Lower lobe of right lung (tissue), 2 donors: ENCODE measurements at regions not wholly inside any gene's neighbourhood (a gene's known extent, or its start where the extent isn't known, plus 50 kb on each side); places are given as distances from the start of the nearest gene placed in this dataset.

Experiments
- ATAC-seq, 2 donors: fragments of 200-7000 bp; cut with Tn5 transposase; one replicate each; pipeline ENCODE4 v1.9.1; 2020 to 2022; ENCODE audit warnings: mild to moderate bottlenecking in 2 of 2, moderate library complexity in 2 of 2
- DNase-seq: peaks from one replicate; pipeline ENCODE4 v3.0.0-alpha.2; 2020
- H3K27ac ChIP-seq: fragments of 200-600 bp; one replicate; pipeline ENCODE4 v1.8.0; 2022
- H3K27me3 ChIP-seq: fragments of 200-600 bp; one replicate; pipeline ENCODE4 v1.8.0; 2022; ENCODE audit warnings: low read depth
- H3K36me3 ChIP-seq: fragments of 200-600 bp; one replicate; pipeline ENCODE4 v1.8.0; 2022; ENCODE audit warnings: mild to moderate bottlenecking
- H3K4me1 ChIP-seq: fragments of 200-600 bp; one replicate; pipeline ENCODE4 v1.8.0; 2022
- H3K4me3 ChIP-seq: fragments of 200-600 bp; one replicate; pipeline ENCODE4 v1.8.0; 2022; ENCODE audit warnings: mild to moderate bottlenecking
- H3K9me3 ChIP-seq: fragments of 200-600 bp; one replicate; pipeline ENCODE4 v1.8.0; 2022
- CTCF ChIP-seq: fragments of 200-600 bp; IDR thresholded peaks from one replicate; pipeline ENCODE4 v1.8.0; 2022; ENCODE audit warnings: antibody characterized with exemption, mild to moderate bottlenecking
- intact Hi-C: fragments of 100-400 bp; cut with DNase I; formaldehyde crosslinking; loops from one replicate; pipeline ENCODE4 v1.11.0; 2022
- donor health status: DM: no; HTN: yes; CAD: no; lungs with severe emphysema.

GRCh38 chr3:107945417-107946094 lies 145.3 kb downstream of the CD47 start:
- Histone ChIP-seq H3K36me3 (no peaks in the 10 kb centered on the region), H3K4me3 (no peak overlapping the region), H3K27me3 (no peaks in the 10 kb centered on the region), H3K9me3 (no peaks in the 10 kb centered on the region), H3K4me1 (no peaks in the 10 kb centered on the region), H3K27ac (no peak overlapping the region)
- intact Hi-C loops: no loop called here
- TF ChIP-seq CTCF: no peak
- DNase-seq: no peak
- no peak for ATAC-seq

GRCh38 chr3:107943786-107944523 lies 146.9 kb downstream of the CD47 start:
- Histone ChIP-seq H3K9me3 (no peaks in the 10 kb centered on the region), H3K27ac (no peak overlapping the region), H3K4me1 (no peaks in the 10 kb centered on the region), H3K27me3 (no peaks in the 10 kb centered on the region), H3K4me3 (no peak overlapping the region), H3K36me3 (no peaks in the 10 kb centered on the region)
- no peak for TF ChIP-seq CTCF
- DNase-seq (no peak), ATAC-seq (no peak)
- intact Hi-C loops: no loop called here

- intact Hi-C loops: no loop called here
- Histone ChIP-seq H3K9me3 (no peaks in the 10 kb centered on the region), H3K36me3 (no peaks in the 10 kb centered on the region), H3K4me1 (no peaks in the 10 kb centered on the region), H3K27ac (no peak overlapping the region), H3K27me3 (no peaks in the 10 kb centered on the region), H3K4me3 (no peak overlapping the region)
- no peak for ATAC-seq
- DNase-seq: no peak
- no peak for TF ChIP-seq CTCF
Measured at GRCh38 chr3:107942951-107943749, 147.7 kb downstream of the CD47 start.

- intact Hi-C loops: no loop called here
- ATAC-seq (no peak), DNase-seq (no peak)
- no peak for TF ChIP-seq CTCF
- Histone ChIP-seq H3K36me3 (no peaks in the 10 kb centered on the region), H3K4me3 (no peak overlapping the region), H3K9me3 (no peaks in the 10 kb centered on the region), H3K4me1 (no peaks in the 10 kb centered on the region), H3K27me3 (no peaks in the 10 kb centered on the region), H3K27ac (no peak overlapping the region)
Measured at GRCh38 chr3:107942244-107942643, 148.6 kb downstream of the CD47 start.

GRCh38 chr3:107939691-107940442 lies 151.0 kb downstream of the CD47 start:
- no peaks in the 10 kb centered on the region for H3K4me1 ChIP-seq
- no peaks in the 10 kb centered on the region for H3K9me3 ChIP-seq
- no peak overlapping the region for H3K27ac ChIP-seq
- no peak for ATAC-seq
- no peak for DNase-seq
- TF ChIP-seq CTCF: no peak
- no peaks in the 10 kb centered on the region for H3K36me3 ChIP-seq
- no peak overlapping the region for H3K4me3 ChIP-seq
- intact Hi-C loops: no loop called here
- no peaks in the 10 kb centered on the region for H3K27me3 ChIP-seq
